H1 (cell line): ENCODE measurements at regions not wholly inside any gene's neighbourhood (a gene's known extent, or its start where the extent isn't known, plus 50 kb on each side); places are given as distances from the start of the nearest gene placed in this dataset.

Experiments
- CTCF ChIA-PET: fragments of 300-600 bp; sonication (Branson Sonifier 250); formaldehyde crosslinking; loops from one replicate; lab custom pipeline; 2021; ENCODE audit not compliant: partially characterized antibody; lab: Charles Lee
- POLR2A ChIA-PET: fragments of 300-600 bp; sonication (Branson Sonifier 250); formaldehyde crosslinking; loops from one replicate; lab custom pipeline; 2021; ENCODE audit warnings: inconsistent platforms; ENCODE audit not compliant: partially characterized antibody; lab: Charles Lee
- DNase-seq, 2 experiments: peaks; one replicate each; pipeline versions ENCODE4 v3.0.0 to v3.0.0-alpha.2; 2010 to 2022; ENCODE audit warnings: low spot score in 2 of 2, low read depth in 1 of 2, mixed read lengths in 1 of 2
- FAIRE-seq: peaks from 2 replicates; lab custom pipeline; 2011; peaks lifted over from hg19 to GRCh38; lab: Jason Lieb, UNC
- H2AFZ ChIP-seq: 2 replicates; pipeline ENCODE4 v1.8.1; 2012; ENCODE audit warnings: low read length, inconsistent platforms
- H2AK5ac ChIP-seq: 2 replicates; pipeline ENCODE4 v1.6.1; 2013; ENCODE audit warnings: low read depth, low read length
- H2BK120ac ChIP-seq: replicated peaks from 2 replicates; pipeline ENCODE3; 2013; ENCODE audit warnings: low read depth, low read length, inconsistent platforms
- H2BK12ac ChIP-seq: 2 replicates; pipeline ENCODE4 v1.6.1; 2013; ENCODE audit warnings: low read depth, low read length
- H2BK15ac ChIP-seq: 2 replicates; pipeline ENCODE4 v1.6.1; 2013; ENCODE audit warnings: low read length
- H2BK20ac ChIP-seq: 2 replicates; pipeline ENCODE4 v1.6.1; 2013; ENCODE audit warnings: low read length
- H2BK5ac ChIP-seq: 2 replicates; pipeline ENCODE4 v1.6.1; 2013; ENCODE audit warnings: low read depth, low read length
- H3K14ac ChIP-seq: 2 replicates; pipeline ENCODE4 v1.6.1; 2013; ENCODE audit warnings: inconsistent platforms; ENCODE audit not compliant: insufficient read length
- H3K18ac ChIP-seq: 2 replicates; pipeline ENCODE4 v1.6.1; 2013; ENCODE audit warnings: low read length; ENCODE audit errors: extremely low read depth
- H3K23ac ChIP-seq: 2 replicates; pipeline ENCODE4 v1.6.1; 2013; ENCODE audit warnings: inconsistent platforms; ENCODE audit not compliant: insufficient read length
- H3K23me2 ChIP-seq: 2 replicates; pipeline ENCODE4 v1.6.1; 2013; ENCODE audit warnings: low read depth, low read length
- H3K27ac ChIP-seq: 2 replicates; pipeline ENCODE4 v1.6.1; 2011; ENCODE audit warnings: low read depth, low read length, inconsistent platforms
- H3K27me3 ChIP-seq, 4 experiments: replicated peaks in 1 of 4; 1 replicate in 1 of 4; 2 replicates in 3 of 4; pipeline versions ENCODE4 v1.6.1 to v1.8.1; 2011 to 2013; ENCODE audit warnings: low read length in 3 of 4, mild to moderate bottlenecking in 3 of 4, inconsistent platforms in 2 of 4, mixed read lengths in 2 of 4, moderate library complexity in 1 of 4; ENCODE audit not compliant: control insufficient read depth in 3 of 4, insufficient read depth in 3 of 4; ENCODE audit errors: extremely low read depth in 1 of 4
- H3K36me3 ChIP-seq, 4 experiments: 2 replicates each; pipeline versions ENCODE4 v1.6.1 to v1.8.1; 2011 to 2013; ENCODE audit warnings: mild to moderate bottlenecking in 4 of 4, low read length in 3 of 4, moderate library complexity in 2 of 4, control low read depth in 1 of 4, inconsistent platforms in 1 of 4; ENCODE audit not compliant: insufficient read depth in 4 of 4, control insufficient read depth in 2 of 4
- H3K4ac ChIP-seq: replicated peaks from 2 replicates; pipeline ENCODE3; 2013; ENCODE audit warnings: low read length, low read depth, mixed read lengths, inconsistent platforms; ENCODE audit not compliant: insufficient read length
- H3K4me1 ChIP-seq, 4 experiments: replicated peaks in 1 of 4; 1 replicate in 1 of 4; 2 replicates in 3 of 4; pipeline versions ENCODE4 v1.6.1 to v1.8.1; 2011 to 2013; ENCODE audit warnings: low read length in 3 of 4, inconsistent platforms in 2 of 4, mixed read lengths in 1 of 4; ENCODE audit not compliant: insufficient read depth in 4 of 4, control insufficient read depth in 3 of 4
- H3K4me2 ChIP-seq, 2 experiments: 2 replicates each; pipeline versions ENCODE4 v1.6.1 to v1.8.1; 2011 to 2013; ENCODE audit warnings: low read depth in 2 of 2, low read length in 2 of 2, control low read depth in 1 of 2, inconsistent platforms in 1 of 2, mild to moderate bottlenecking in 1 of 2; ENCODE audit not compliant: insufficient read depth in 1 of 2
- H3K4me3 ChIP-seq, 4 experiments: fragments of 200-600, 300-600 bp in 1 of 4; sonication (generic), shearing (Covaris generic), sonication (Bioruptor Twin) in 1 of 4; 2 replicates each; pipeline versions ENCODE4 v1.5.1 to v1.8.1; 2011 to 2016; ENCODE audit warnings: low read length in 4 of 4, low read depth in 3 of 4, control low read depth in 2 of 4, inconsistent platforms in 2 of 4, mild to moderate bottlenecking in 2 of 4, mixed read lengths in 1 of 4, moderate library complexity in 1 of 4; ENCODE audit not compliant: insufficient read depth in 2 of 4; ENCODE audit errors: extremely low read depth in 1 of 4
- H3K56ac ChIP-seq: replicated peaks from 2 replicates; pipeline ENCODE3; 2013; ENCODE audit warnings: low read depth, mild to moderate bottlenecking, mixed read lengths, low read length, inconsistent platforms; ENCODE audit not compliant: insufficient read length
- H3K79me1 ChIP-seq: 2 replicates; pipeline ENCODE4 v1.6.1; 2013; ENCODE audit warnings: low read depth, low read length, control low read depth
- H3K79me2 ChIP-seq, 2 experiments: 2 replicates each; pipeline versions ENCODE4 v1.6.1 to v1.8.1; 2012 to 2013; ENCODE audit warnings: low read length in 2 of 2, mild to moderate bottlenecking in 2 of 2, inconsistent platforms in 1 of 2; ENCODE audit not compliant: insufficient read depth in 2 of 2, control insufficient read depth in 1 of 2
- H3K9ac ChIP-seq, 4 experiments: replicated peaks in 1 of 4; 1 replicate in 1 of 4; 2 replicates in 3 of 4; pipeline versions ENCODE4 v1.6.1 to v1.8.1; 2011 to 2013; ENCODE audit warnings: low read depth in 3 of 4, low read length in 3 of 4, control low read depth in 2 of 4, mild to moderate bottlenecking in 2 of 4, moderate library complexity in 2 of 4, inconsistent platforms in 1 of 4; ENCODE audit errors: extremely low read depth in 1 of 4
- H3K9me3 ChIP-seq, 2 experiments: 2 replicates each; pipeline versions ENCODE4 v1.6.1 to v1.8.1; 2012 to 2013; ENCODE audit warnings: mild to moderate bottlenecking in 2 of 2, moderate library complexity in 2 of 2, control low read depth in 1 of 2, inconsistent platforms in 1 of 2, low read depth in 1 of 2, low read length in 1 of 2, mixed read lengths in 1 of 2; ENCODE audit not compliant: insufficient read depth in 2 of 2
- H4K20me1 ChIP-seq, 2 experiments: replicated peaks in 1 of 2; 2 replicates each; pipeline versions ENCODE3 to v1.8.1; 2011 to 2013; ENCODE audit warnings: inconsistent platforms in 2 of 2, low read length in 2 of 2, mild to moderate bottlenecking in 1 of 2; ENCODE audit not compliant: insufficient read depth in 2 of 2, control insufficient read depth in 1 of 2
- H4K5ac ChIP-seq: 2 replicates; pipeline ENCODE4 v1.6.1; 2013; ENCODE audit warnings: low read length, low read depth, mixed read lengths, inconsistent platforms; ENCODE audit not compliant: insufficient read length
- H4K8ac ChIP-seq: 2 replicates; pipeline ENCODE4 v1.8.0; 2013; ENCODE audit warnings: mild to moderate bottlenecking, moderate library complexity, low read length, inconsistent platforms; ENCODE audit not compliant: insufficient read depth; ENCODE audit errors: extremely low read depth
- H4K91ac ChIP-seq: replicated peaks from 2 replicates; pipeline ENCODE3; 2013; ENCODE audit warnings: low read length, mixed read lengths, inconsistent platforms; ENCODE audit not compliant: insufficient read length
- WGBS, 2 experiments: shearing (Covaris generic) in 1 of 2; methylation state at CpG; one replicate each; pipeline versions ENCODE4 v1.1.6 to v1.1.7; 2013 to 2015; ENCODE audit warnings: low lambda C conversion rate in 2 of 2, mixed read lengths in 2 of 2, inconsistent platforms in 1 of 2, low coverage in 1 of 2, missing lambda C conversion rate in 1 of 2; ENCODE audit not compliant: insufficient replicate concordance in 2 of 2, insufficient coverage in 1 of 2, insufficient read length in 1 of 2; ENCODE audit errors: extremely low coverage in 1 of 2, missing lambda C conversion rate in 1 of 2; 5-methylcytosine and 5-hydroxymethylcytosine counted together

DNA sequence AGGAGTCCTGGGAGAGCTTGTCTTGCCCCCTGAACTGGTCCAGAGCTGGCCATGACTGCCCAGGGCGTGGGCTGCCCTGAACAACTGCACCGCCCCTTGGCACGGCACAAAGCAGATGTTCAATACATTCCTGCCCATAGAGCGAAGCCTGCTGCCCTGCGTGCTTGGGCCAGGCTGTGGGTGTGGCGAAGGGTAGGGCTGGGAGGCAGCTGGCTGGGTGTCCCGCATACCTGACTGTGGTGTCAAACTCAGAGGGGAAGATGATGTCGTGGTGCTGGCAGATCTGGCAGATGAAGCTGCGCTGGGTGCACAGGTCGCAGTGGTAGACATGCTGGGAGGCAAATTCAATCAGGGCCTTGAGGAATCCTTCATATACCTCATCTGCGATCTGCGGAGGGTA lies 124.2 kb upstream of the SMURF2 start:
- no peak overlapping the region for H3K4me3 ChIP-seq

More for the DNA sequence above, 124.2 kb upstream of the SMURF2 start:
- Histone ChIP-seq H2AK5ac (no peak overlapping the region), H3K18ac (no peak overlapping the region), H3K4me2 (no peak overlapping the region), H2AFZ (no peak overlapping the region), H3K23me2 (no peaks in the 10 kb centered on the region; the same call in 1 of the 2 replicates), H3K36me3 (no peaks in the 10 kb centered on the region), H2BK5ac (no peak overlapping the region), H3K27ac (no peak overlapping the region), H3K56ac (no peak overlapping the region), H3K4me1 (peaks cover 0 to 7% (median 5%) of the 10 kb centered on the region in 4 experiments; a peak in 6 of 7 replicates), H3K79me2 (no peaks in the 10 kb centered on the region), H2BK20ac (no peak overlapping the region), H2BK120ac (no peak overlapping the region), H2BK12ac (no peak overlapping the region), H3K9me3 (no peaks in the 10 kb centered on the region), H3K23ac (no peak overlapping the region), H2BK15ac (no peak overlapping the region), H4K5ac (no peak overlapping the region), H4K8ac (no peak overlapping the region), H3K9ac (no peak overlapping the region), H3K79me1 (no peaks in the 10 kb centered on the region), H4K91ac (no peak overlapping the region), H3K4ac (no peak overlapping the region), H3K14ac (no peak overlapping the region), H4K20me1 (peaks cover 0 to 4% of the 10 kb centered on the region in 2 experiments), H3K27me3 (peaks cover 2 to 11% (median 9%) of the 10 kb centered on the region in 4 experiments; a peak in 6 of 7 replicates)
- DNase-seq (no peak), FAIRE-seq (no peak)
- ChIA-PET POLR2A (no interaction called here), CTCF (interaction anchor here (0.6 kb wide), 1 partner anchor 10 kb away, joined by 3 read pairs; no protein-coding TSS in a partner anchor)
- WGBS, 2 experiments = 98% methylated on average over 12 of the region's 12 CpGs; no CpG with 5 or more reads in 1 of the 2 experiments
